DND-41 (cell line): ENCODE measurements at regions not wholly inside any gene's neighbourhood (a gene's known extent, or its start where the extent isn't known, plus 50 kb on each side); places are given as distances from the start of the nearest gene placed in this dataset.

ENCODE experiments used
- CTCF ChIP-seq: IDR thresholded peaks from 2 replicates; pipeline ENCODE4 v1.5.1; 2012; ENCODE audit warnings: borderline replicate concordance, low read length, moderate library complexity, mild to moderate bottlenecking; ENCODE audit not compliant: poor library complexity, severe bottlenecking; ENCODE audit errors: extremely low read depth
- EZH2 ChIP-seq: IDR thresholded peaks from 3 replicates; pipeline ENCODE4 v1.6.1; 2012; ENCODE audit warnings: borderline replicate concordance, low read depth, mild to moderate bottlenecking, moderate library complexity, low read length, inconsistent platforms; ENCODE audit not compliant: severe bottlenecking

- no peak for TF ChIP-seq CTCF
- no peak for TF ChIP-seq EZH2
Observed at GRCh38 chr2:205865056-205865455, 182.8 kb downstream of the NRP2 start.
